HFF-Myc (cell line): ENCODE measurements at regions not wholly inside any gene's neighbourhood (a gene's known extent, or its start where the extent isn't known, plus 50 kb on each side); places are given as distances from the start of the nearest gene placed in this dataset.
"Not testable (repeated sequence)": the region's sequence is repeated elsewhere in the genome, so short reads cannot be mapped to it uniquely, and the experiment has no call there.

Experiments used
- DNase-seq: peaks from one replicate; pipeline ENCODE4 v3.0.0-alpha.2; 2011; ENCODE audit warnings: low read depth; ENCODE audit errors: extremely low read depth
- H3K4me3 ChIP-seq: replicated peaks from 2 replicates; pipeline ENCODE4 v1.5.1; 2011; ENCODE audit warnings: low read depth, mild to moderate bottlenecking, control low read depth, low read length
- CTCF ChIP-seq: IDR thresholded peaks from 2 replicates; pipeline ENCODE4 v1.5.1; 2012; ENCODE audit warnings: mild to moderate bottlenecking, low read depth, low read length, control low read depth; ENCODE audit errors: missing control alignments

GRCh38 chr4:131613824-131614216 is 1535.3 kb upstream of the PCDH10 start:
- no peak for DNase-seq
- TF ChIP-seq CTCF = no peak
- H3K4me3 ChIP-seq = no peak overlapping the region

GRCh38 chr4:131632877-131633276 is 1516.2 kb upstream of the PCDH10 start:
- TF ChIP-seq CTCF = no peak
- no peak for DNase-seq

GRCh38 chr4:131635191-131635590 is 1513.9 kb upstream of the PCDH10 start:
- no peak overlapping the region for H3K4me3 ChIP-seq
- TF ChIP-seq CTCF = no peak
- DNase-seq = no peak

More at GRCh38 chr4:131632877-131633276, 1516.2 kb upstream of the PCDH10 start:
- no peak overlapping the region for H3K4me3 ChIP-seq

GRCh38 chr4:131638781-131639180 is 1510.3 kb upstream of the PCDH10 start:
- no peak overlapping the region for H3K4me3 ChIP-seq
- DNase-seq = no peak
- TF ChIP-seq CTCF = no peak

GRCh38 chr4:131644619-131645018 is 1504.5 kb upstream of the PCDH10 start:
- peak; percentile 40 for TF ChIP-seq CTCF
- H3K4me3 ChIP-seq = no peak overlapping the region
- DNase-seq = peak; percentile 4

GRCh38 chr4:131649227-131649626 is 1499.9 kb upstream of the PCDH10 start:
- no peak for DNase-seq
- TF ChIP-seq CTCF = no peak
- H3K4me3 ChIP-seq = no peak overlapping the region

- DNase-seq = no peak
- TF ChIP-seq CTCF = no peak
- no peak overlapping the region for H3K4me3 ChIP-seq
Observed at GRCh38 chr4:131650951-131651350, 1498.1 kb upstream of the PCDH10 start.

- not testable (repeated sequence) for DNase-seq, H3K4me3 ChIP-seq
Observed at GRCh38 chr4:131683314-131683713, 1465.8 kb upstream of the PCDH10 start.
